ENCODE measurements at regions not wholly inside any gene's neighbourhood (a gene's known extent, or its start where the extent isn't known, plus 50 kb on each side); places are given as distances from the start of the nearest gene placed in this dataset.

GRCh38 chr2:240376739-240377138 lies 58.7 kb upstream of the GPC1 start:
- TF ChIP-seq CTCF (conservative IDR thresholded peaks at IDR 0.05; ENCODE audit: low read depth, low read length): no peak
- no peak for TF ChIP-seq POLR2A (IDR thresholded peaks at IDR 0.05; ENCODE audit: low read depth, low read length)
- no peak for TF ChIP-seq RCOR1 (IDR thresholded peaks at IDR 0.05; ENCODE audit: insufficient replicate concordance, low read length)
- no peak for TF ChIP-seq MAZ (IDR thresholded peaks at IDR 0.05; ENCODE audit: borderline replicate concordance, low read depth, low read length)
- TF ChIP-seq SMC3 (IDR thresholded peaks at IDR 0.05; ENCODE audit: low read depth, low read length): no peak
- TF ChIP-seq USF2 (IDR thresholded peaks at IDR 0.05; ENCODE audit: low read depth, low read length): no peak

Measured in IMR-90 (cell line).